Left lobe of liver (tissue), 2 donors: ENCODE measurements at regions not wholly inside any gene's neighbourhood (a gene's known extent, or its start where the extent isn't known, plus 50 kb on each side); places are given as distances from the start of the nearest gene placed in this dataset.

Experiments
- ATAC-seq: fragments of 200-7000 bp; cut with Tn5 transposase; one replicate; pipeline ENCODE4 v1.9.1; 2020; ENCODE audit warnings: mild to moderate bottlenecking, moderate library complexity
- DNase-seq: peaks from one replicate; pipeline ENCODE4 v3.0.0-alpha.2; 2020; ENCODE audit warnings: low spot score
- donor health status: DM: no; HTN: no; CAD: no; lungs with moderate emphysema.
- donor health status: DM: no; HTN: yes; CAD: no.

- no peak for DNase-seq
- ATAC-seq = no peak
These were observed 142.8 kb upstream of the STK17B start for GRCh38 chr2:196314157-196314556.

GRCh38 chr2:196314780-196315179 lies 143.4 kb upstream of the STK17B start:
- DNase-seq = no peak
- no peak for ATAC-seq

- DNase-seq (no peak), ATAC-seq (no peak)
These were observed 144.1 kb upstream of the STK17B start for GRCh38 chr2:196315388-196316049.

GRCh38 chr2:196316050-196316430 lies 144.7 kb upstream of the STK17B start:
- no peak for ATAC-seq

GRCh38 chr2:196318517-196319377 lies 147.4 kb upstream of the STK17B start:
- DNase-seq = no peak
- ATAC-seq = no peak

More at GRCh38 chr2:196316050-196316430, 144.7 kb upstream of the STK17B start:
- DNase-seq = no peak

- no peak for ATAC-seq
- no peak for DNase-seq
These were observed 151.8 kb upstream of the STK17B start for GRCh38 chr2:196322973-196323810.

- no peak for ATAC-seq
- DNase-seq = no peak
These were observed 152.8 kb upstream of the STK17B start for GRCh38 chr2:196324211-196324610.

- ATAC-seq = no peak
These were observed 156.8 kb upstream of the STK17B start for GRCh38 chr2:196328088-196328680.

GRCh38 chr2:196329959-196330358 lies 158.6 kb upstream of the STK17B start:
- ATAC-seq (no peak), DNase-seq (no peak)

More at GRCh38 chr2:196328088-196328680, 156.8 kb upstream of the STK17B start:
- no peak for DNase-seq

GRCh38 chr2:196330645-196331044 lies 159.3 kb upstream of the STK17B start:
- no peak for DNase-seq
- ATAC-seq = no peak

- DNase-seq = no peak
- ATAC-seq = peak; percentile 61
These were observed 159.8 kb upstream of the STK17B start for GRCh38 chr2:196331143-196331542.

- no peak for ATAC-seq
These were observed 160.5 kb upstream of the STK17B start for GRCh38 chr2:196331851-196332250.

GRCh38 chr2:196333397-196333796 lies 162.0 kb upstream of the STK17B start:
- no peak for ATAC-seq

More at GRCh38 chr2:196331851-196332250, 160.5 kb upstream of the STK17B start:
- no peak for DNase-seq

GRCh38 chr2:196334710-196335109 lies 163.3 kb upstream of the STK17B start:
- DNase-seq (no peak), ATAC-seq (no peak)

More at GRCh38 chr2:196333397-196333796, 162.0 kb upstream of the STK17B start:
- DNase-seq = no peak

- no peak for DNase-seq
- ATAC-seq = no peak
These were observed 163.8 kb upstream of the STK17B start for GRCh38 chr2:196335221-196335634.

- DNase-seq (no peak), ATAC-seq (no peak)
These were observed 164.8 kb upstream of the STK17B start for GRCh38 chr2:196336207-196336606.

GRCh38 chr2:196336715-196337114 lies 165.3 kb upstream of the STK17B start:
- no peak for DNase-seq
- ATAC-seq = no peak

GRCh38 chr2:196337208-196337953 lies 166.0 kb upstream of the STK17B start:
- DNase-seq (no peak), ATAC-seq (peak; percentile 54)

- no peak for DNase-seq
- ATAC-seq = no peak
These were observed 167.1 kb upstream of the STK17B start for GRCh38 chr2:196338440-196338839.

GRCh38 chr2:196341277-196341841 lies 170.0 kb upstream of the STK17B start:
- DNase-seq = no peak
- no peak for ATAC-seq
